ENCODE measurements at regions not wholly inside any gene's neighbourhood (a gene's known extent, or its start where the extent isn't known, plus 50 kb on each side); places are given as distances from the start of the nearest gene placed in this dataset.

DNA sequence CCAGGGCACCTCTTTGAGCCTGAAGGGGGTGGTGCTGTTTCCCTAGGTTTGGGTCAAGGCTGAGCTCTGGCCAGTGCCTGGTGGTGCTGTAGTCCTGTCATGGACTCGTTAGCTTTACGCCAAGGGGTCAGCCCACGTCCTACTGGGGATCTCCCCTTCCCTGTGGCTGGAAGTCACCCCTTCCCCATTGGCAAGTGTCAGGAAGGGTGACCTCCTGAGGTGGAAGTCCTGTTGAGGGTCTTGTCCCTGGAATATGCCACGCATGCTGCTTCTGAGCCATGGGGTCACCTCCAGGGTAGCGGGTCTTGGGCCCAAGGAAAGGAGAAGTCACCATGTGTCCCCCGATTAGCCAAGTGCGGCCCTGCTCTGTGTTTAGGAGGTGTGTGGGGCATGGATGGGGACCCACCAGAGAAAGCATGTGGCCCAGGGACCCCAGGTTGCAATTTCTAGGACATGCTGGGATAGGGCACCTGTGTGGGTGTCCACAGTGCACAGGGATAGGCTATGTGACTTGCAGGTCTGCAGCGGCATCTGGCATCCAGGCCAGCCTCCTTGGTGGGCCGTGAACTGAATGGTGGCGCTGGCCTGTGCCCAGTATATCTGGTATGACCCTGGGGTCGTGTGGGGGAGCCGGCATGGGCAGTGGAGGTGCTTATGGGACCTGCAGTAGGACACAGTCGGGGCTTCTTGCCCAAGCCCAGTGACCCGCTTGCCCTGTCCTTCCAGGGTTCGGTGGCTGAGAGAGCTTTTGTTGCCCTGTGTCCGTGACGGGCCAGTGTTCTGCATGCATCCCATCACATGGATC is 226.7 kb downstream of the SNRPN start:
- DNase-seq (ENCODE audit: low read depth): no peak

DNA sequence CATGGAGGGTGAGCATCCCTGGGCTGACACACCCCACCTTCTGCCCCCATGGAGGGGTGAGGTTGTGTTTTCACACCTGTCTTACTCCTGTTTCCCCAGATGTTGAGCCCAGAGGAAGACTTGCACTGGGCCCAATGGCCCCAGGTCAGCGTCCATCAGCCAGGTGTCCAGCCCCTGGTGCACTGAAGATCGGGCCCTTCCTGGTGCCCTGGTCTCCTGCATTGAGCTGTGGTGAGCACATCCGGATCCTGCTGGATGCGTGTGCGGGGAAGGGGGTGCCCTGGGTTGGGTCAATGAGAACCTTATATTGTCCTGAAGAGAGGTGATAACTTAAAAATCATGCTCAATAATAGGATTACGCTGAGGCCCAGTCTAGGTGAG is 227.3 kb downstream of the SNRPN start:
- DNase-seq (ENCODE audit: low read depth): no peak

DNA sequence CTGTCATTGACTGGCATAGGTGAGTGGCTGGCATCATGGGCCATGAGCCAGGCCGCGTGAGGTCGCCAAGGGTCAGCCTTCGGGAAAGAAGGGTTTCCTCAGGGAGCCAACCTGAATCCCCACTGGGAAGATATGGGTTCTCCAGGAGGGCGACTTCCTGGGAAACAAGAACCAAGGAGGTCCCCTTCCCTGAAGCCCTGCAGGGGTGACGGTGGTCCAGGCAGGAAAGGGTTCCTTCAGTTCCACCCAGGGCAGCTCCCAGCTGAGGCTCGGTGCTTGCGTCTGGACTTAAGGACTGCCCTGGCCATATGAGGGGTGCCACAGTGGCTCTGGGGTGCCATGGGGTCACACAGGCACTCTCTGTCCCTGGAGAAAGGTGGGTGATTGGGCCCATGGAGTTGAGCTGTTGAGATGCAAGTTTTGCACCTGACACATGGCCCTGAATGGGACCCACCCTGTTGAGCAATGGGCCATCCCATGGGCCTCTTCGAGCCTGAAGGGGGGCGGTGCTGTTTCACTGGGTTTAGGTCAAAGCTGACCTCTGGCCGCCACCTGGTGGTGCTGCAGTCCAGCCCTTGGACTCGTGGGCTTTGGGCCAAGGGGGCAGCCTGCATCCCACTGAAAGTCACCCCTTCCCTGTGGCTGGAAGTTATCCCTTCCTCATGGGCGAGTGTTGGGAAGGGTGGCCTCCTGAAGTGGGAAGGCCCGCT is 228.1 kb downstream of the SNRPN start:
- DNase-seq (ENCODE audit: low read depth): no peak

DNA sequence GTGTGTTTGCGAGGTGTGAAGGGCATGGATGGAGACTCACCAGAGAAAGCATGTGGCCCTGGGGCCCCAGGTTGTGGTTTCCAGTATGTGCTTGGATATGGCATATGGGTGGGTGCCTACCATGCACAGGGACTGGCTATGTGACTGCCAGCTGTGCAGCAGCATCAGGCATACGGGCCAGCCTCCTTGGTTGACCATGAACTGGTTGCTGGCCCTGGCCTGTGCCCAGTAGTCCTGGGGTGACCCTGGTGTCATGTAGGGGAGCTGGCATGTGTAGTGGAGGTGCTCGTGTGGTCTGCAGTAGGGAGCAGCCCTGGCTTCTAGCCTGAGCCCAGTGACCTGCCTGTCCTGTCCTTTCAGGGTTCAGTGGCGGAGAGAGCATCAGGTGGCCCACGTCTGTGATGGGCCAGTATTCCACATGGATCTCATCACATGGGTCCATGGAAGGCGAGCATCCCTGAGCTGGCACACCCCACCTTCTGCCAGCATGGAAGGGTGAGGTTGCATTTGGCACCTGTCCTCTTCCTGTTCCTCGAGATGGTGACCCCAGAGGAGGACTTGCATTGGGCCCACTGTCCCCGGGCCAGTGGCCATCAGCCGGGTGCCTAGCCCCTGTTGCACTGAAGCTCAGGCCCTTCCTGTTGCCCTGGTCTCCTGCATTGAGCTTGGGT is 228.9 kb downstream of the SNRPN start:
- DNase-seq (ENCODE audit: low read depth): no peak

DNA sequence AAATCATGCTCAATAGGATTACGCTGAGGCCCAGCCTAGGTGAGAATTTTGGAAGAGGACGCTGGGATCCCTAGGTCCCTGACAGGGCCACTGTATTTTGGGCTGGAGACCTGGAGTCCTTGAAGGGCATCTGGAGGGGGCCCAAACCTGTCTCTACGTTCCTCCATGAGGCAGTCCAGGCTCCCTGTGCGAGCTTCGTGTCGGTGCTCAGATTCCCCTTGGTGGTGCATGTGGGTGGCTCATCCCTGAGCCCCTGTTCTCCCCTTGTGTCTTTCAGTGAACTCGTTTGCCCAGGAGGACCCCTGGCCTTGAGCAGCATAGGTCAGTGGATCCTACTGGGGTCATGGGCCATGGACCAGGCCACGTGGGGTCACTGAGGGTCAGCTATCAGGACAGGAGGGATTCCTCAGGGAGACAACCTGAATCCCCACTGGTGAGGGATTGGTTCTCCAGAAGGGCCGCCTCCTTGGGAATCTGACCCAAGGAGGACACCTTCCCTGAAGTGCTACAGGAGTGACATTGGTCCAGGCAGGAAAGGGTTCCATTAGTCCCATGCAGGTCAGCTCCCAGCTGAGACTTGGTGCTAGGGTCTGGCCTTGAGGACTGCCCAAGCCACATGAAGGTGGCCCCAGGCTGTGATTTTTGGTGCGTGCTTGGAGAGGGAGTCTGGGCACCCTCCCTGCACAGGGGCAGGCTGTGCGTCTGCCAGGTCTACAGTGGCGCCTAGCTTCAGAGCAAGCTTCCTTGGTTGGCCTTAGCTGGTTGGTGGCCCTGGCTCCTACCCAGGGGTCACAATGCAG is 229.8 kb downstream of the SNRPN start:
- DNase-seq (ENCODE audit: low read depth): no peak

DNA sequence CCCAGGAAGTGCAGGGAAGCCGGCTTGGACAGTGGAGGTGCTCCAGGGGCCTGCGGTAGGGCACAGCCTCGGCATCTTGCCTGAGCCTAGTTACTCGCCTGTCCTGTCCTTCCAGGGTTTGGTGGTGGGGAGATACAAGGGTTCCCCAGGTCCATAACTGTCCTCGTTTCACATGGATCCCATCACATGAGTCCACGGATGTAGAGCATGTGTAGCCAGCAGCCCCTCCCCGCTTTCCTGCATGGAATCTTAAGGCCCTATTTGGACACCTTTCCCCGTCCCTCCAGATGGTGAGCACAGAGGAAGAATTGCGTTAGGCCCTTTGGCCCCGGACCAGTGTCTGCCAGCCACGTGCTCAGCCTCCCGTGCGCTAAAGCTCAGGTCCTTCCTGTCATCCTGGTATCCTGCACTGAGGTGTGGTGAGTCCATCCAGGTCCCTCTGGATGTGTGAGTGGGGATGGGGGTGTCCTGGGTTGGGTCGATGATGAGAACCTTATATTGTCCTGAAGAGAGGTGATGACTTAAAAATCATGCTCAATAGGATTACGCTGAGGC is 230.4 kb downstream of the SNRPN start:
- DNase-seq (ENCODE audit: low read depth): no peak

DNA sequence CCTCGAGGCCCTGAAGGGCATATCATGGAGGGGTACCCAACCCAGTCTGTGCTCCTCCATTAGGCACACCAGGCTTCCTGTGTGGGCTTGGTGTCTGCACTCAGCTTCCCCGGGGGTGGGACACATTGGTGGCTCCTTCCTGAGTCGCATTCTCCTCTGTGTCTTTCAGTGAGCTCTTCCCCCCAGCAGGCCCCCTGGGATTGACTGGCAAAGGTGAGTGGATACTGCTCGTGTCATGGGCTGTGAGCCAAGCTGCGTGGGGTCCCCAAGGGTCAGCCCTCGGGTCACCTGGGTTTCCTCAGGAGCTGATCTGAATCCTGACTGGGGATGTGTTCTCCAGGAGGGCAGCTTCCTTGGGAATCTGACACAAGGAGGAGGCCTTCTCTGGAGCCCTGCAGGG is 231.0 kb downstream of the SNRPN start:
- no peak for DNase-seq (ENCODE audit: low read depth)

DNA sequence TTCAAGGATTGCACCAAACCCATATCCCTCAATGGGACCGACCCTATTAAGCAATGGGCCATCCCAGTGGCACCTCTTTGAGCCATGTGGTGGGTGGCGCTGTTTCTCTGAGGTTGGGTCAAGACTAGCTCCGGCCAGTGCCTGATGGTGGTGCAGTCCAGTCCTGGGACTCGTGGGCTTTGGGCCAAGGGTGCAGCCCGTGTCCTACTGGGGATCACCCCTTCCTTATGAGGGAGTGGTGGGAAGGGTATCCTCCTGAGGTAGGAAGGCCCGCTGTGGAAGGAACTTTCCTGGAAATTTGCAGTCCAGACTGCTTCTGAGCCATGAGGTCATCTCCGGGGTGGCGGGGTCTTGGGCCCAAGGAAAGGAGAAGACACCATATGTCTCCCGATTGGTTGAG is 231.6 kb downstream of the SNRPN start:
- no peak for DNase-seq (ENCODE audit: low read depth)

DNA sequence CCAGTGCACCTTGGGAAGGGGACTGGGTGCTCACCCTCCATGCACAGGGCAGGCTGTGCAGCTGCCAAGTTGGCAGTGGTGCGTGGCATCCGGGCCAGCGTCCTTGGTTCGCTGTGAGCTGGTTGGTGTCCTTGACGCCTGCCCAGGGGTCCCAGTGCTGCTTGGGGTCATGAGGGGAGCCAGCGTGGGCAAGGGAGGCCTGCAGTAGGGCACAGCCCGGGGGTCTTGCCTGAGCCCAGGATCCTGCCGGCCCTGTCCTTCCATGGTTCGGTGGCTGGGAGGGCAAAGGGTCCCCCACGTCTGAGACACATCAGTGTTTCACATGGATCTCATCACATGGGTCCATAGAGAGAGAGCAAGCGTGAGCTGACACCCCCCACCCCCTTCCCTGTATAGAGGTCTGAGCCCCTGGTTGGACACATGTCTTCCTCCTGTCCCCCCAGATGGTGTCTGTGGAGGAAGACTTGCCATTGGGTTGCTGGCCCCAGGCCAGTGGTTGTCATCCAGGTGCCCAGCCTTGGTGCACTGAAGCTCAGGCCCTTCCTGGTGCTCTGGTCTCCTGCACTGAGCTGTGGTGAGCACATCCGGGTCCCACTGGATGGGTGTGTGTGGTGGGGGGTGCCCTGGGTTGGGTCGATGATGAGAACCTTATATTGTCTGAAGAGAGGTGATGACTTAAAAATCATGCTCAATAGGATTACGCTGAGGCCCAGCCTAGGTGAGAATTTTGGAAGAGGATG is 232.3 kb downstream of the SNRPN start:
- DNase-seq (ENCODE audit: low read depth): no peak

DNA sequence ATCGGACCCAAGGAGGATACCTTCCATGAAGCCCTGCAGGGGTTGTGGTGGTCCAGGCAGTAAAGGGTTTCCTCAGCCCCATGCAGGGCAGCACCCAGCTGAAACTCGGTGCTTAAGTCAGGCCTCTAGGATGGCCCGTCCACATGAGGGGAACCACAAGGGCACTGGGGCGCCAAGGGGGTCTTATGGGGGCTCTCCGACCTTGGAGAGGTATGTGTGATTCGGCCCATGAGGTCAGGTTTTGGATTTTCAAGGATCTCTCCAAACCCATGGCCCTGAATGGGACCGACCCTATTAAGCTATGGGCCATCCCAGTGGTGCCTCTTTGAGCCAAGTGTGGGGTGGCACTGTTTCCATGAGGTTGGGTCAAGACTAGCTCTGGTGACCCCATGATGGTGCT is 233.3 kb downstream of the SNRPN start:
- DNase-seq (ENCODE audit: low read depth): no peak

DNA sequence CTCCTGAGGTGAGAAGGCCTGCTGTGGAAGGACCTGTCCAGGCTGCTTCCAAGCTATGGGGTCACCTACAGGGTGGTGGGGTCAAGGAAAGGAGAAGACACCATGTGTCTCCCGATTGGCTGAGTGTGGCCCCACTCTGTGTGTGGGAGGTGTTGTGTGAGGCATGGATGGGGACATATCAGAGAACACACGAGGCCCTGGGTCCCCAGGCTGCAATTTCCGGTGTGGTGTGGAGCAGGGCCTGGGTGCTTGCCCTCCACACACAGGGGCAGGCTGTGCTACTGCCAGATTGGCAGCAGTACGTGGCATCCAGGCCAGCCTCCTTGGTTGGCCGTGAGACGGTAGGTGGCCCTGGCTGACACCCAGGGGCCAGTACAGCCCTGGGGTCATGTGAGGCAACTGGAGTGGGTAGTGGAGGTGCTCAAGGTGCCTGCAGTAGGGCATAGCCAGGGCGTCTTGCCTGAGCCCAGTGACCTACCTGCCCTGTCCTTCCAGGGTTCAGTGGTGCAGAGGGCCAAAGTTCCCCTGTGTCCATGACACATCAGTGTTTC is 233.8 kb downstream of the SNRPN start:
- DNase-seq (ENCODE audit: low read depth): no peak

DNA sequence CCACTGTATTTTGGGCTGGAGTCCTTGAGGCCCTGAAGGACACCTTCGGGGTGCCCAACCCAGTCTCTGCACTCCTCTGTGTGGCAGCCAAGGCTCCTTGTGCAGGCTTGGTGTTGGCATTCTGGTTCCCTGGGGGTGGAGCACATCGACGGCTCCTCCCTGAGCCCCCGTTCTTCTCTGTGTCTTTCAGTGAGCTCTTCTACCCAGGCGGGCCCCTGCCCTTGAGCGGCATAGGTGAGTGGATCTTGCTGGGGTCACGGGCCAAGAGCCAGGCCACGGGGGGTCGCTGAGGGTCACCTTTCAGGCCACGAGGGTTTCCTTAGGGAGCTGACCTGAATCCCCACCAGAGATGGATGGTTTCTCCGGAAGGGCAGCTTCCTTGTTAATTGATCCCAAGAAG is 234.8 kb downstream of the SNRPN start:
- no peak for DNase-seq (ENCODE audit: low read depth)

DNA sequence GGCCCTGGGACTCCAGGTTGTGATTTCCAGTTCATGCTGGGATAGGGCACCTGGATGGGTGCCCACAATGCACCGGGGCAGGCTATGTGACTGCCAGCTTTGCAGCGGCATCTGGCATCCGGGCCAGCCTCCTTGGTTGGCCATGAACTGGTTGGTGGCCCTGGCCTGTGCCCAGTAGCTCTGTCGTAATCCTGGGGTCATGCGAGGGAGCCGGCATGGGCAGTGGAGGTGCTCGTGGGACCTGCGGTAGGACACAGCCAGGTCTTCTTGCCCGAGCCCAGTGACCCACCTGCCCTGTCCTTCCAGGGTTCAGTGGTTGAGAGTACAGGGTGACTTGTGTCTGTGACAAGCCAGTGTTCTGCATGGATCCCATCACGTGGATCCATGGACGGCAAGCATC is 237.9 kb downstream of the SNRPN start:
- DNase-seq (ENCODE audit: low read depth): no peak

DNA sequence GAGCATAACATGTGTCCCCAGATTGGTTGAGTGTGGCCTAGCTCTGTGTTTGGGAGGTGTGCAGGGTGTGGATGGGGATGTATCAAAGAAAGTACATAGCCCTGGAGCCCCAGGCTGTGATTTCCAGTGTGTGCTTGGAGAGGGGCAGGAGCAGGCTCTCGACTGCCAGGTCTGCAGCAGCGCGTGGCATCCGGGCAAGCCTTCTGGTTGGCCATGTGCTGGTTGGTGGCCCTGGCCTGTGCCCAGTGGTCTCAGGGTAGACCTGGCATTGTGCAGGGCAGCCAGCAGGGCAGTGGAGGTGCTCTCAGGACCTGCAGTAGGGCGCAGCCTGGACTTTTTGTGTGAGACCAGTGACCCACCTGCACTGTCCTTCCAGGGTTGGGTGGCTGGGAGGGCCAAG is 231.5 kb downstream of the UBE3A start:
- DNase-seq (ENCODE audit: low read depth): no peak

DNA sequence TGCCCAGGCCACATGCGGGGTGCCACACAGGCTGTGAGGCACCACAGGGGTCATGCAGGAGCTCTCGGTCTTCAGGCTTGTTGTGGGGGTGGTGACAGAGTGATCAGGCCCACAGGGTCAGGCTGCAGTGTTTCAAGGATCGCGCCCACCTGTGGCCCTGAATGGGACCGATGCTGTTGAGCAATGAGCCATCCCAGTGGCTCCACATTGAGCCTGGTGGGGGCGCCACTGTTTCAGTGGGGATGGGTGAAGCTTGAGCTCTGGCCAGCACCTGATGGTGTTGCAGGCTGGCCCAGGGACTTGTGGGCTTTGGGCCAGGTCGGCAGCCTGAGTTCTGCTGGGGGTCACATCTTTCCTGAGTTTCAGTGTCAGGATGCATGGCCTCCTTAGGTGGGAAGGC is 230.1 kb downstream of the UBE3A start:
- DNase-seq (ENCODE audit: low read depth): no peak

DNA sequence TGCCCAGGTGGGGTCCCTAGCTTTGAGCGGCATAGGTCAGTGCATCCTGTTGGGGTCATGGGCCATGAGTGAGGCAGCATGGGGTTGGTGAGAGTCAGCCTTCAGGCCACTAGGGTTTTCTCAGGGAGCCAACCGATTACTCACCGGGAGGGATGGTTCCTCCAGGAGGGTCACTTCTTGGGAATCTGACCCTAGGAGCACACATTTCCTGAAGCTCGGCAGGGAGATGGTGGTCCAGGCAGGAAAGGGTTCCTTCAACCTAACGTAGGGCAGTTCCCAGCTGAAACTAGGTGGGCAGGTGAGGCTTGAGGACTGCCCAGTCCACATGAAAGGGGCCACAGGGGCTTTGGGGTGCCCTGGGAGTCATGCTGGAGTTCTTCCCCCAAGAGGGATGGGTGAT is 218.0 kb downstream of the UBE3A start:
- no peak for DNase-seq (ENCODE audit: low read depth)

DNA sequence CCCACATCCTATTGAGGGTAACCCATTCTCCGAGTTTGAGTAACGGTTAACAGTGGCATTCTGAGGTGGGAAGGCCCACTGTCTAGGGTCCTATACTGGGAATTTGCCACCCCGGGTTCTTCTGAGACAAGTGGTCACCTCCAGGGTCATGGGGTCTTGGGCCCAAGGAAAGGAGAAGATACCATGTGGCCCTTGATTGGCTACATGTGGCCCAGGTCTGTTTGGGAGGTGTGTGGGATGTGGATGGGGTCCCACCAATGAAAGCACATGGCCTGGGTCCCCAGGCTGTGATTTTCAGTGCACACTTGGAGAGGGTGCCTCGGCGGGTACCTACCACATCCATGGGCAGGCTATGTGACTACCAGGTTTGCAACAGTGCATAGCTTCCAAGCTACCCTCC is 214.4 kb downstream of the UBE3A start:
- DNase-seq (ENCODE audit: low read depth): no peak

DNA sequence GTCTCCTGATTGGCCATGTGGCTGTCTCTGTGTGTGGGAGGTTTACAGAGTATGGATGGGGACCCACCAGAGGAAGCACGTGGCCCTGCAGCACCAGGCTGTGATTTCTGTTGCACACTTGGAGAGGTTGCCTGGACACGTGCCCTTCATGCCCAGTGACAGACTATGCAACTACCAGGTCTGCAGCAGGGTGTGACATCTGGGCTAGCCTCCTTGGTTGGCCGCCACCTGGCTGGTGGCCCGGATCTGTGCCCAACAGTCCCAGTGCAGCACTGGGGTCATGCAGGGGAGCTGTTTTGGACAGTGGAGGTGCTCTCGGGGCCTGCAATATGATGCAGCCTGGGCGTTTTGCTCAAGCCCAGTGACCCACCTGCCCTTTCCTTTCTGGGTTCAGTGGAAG is 212.5 kb downstream of the UBE3A start:
- DNase-seq (ENCODE audit: low read depth): no peak

DNA sequence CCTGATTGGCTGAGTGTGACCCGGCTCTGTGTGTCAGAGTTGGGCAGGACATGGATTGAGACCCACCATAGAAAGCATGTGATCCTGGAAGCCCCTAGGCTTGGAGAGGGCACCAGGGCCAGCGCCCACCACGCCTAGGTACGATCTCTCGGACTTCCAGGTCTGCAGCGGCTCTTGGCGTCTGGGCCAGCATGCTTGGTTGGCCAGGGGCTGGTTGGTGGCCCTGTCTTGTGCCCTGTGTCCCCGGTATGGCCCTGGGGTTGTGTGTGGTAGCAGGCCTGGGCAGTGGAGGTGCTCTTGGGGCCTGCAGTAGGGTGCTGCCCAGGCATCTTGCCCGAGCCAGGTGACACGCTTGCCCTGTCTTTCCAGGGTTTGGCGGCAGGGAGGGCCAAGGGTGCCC is 210.6 kb downstream of the UBE3A start:
- DNase-seq (ENCODE audit: low read depth): no peak

DNA sequence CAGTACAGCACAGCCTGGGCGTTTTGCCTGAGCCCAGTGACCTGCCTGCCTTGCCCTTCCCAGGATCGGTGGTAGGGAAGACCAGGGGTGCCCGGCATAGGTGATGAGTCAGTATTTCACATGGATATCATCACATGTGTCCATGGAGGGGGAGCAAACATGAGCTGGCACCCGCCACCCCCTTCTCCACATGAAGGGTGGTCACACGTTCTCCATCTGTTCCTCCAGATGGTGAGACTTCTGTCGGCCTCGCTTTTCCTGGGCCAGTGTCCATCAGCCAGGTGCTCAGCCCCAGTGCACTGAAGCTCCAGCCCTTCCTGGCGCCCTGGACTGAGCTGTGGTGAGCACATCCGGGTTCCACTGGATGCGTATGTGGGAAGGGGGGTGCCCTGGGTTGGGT is 208.4 kb downstream of the UBE3A start:
- DNase-seq (ENCODE audit: low read depth): no peak

DNA sequence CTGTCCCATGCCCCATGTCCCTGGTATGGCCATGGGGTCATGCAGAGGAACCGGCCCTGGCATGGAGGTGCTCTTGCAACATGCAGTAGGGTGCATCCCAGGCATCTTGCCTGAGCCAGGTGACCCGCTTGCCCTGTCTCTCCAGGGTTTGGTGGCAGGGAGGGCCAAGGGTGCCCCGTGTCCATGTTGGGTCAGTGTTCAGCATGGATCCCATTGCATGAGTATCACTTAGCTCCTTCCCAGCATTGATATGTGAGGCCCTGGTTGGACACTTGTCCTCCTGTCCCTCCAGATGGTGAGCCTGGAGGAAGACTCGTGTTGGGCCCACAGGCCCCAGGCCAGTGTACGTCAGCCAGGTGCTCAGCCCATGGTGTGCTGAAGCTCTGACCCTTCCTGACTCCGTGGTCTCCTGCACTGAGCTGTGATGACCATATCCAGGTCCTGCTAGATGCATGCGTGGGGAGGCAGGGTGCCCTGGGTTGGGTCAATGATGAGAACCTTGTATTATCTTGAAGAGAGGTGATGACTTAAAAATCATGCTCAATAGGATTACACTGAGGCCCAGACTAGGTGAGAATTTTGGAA is 205.0 kb downstream of the UBE3A start:
- DNase-seq (ENCODE audit: low read depth): no peak
